GM23338 (cell line): ENCODE measurements at regions not wholly inside any gene's neighbourhood (a gene's known extent, or its start where the extent isn't known, plus 50 kb on each side); places are given as distances from the start of the nearest gene placed in this dataset.

Source experiments
- CREB1 ChIP-seq: fragments of 250-450 bp; sonication (Bioruptor Pico); IDR thresholded peaks from 2 replicates; pipeline ENCODE4 v1.5.0; 2020; ENCODE audit warnings: low read depth, mild to moderate bottlenecking, moderate library complexity
- CTCF ChIP-seq, 2 experiments: fragments of 200-600 bp in 1 of 2; sonication (generic) in 1 of 2; conservative IDR thresholded peaks; 2 replicates each; pipeline versions ENCODE4 v1.5.1 to v1.6.1; 2016 to 2017; ENCODE audit warnings: antibody characterized with exemption in 2 of 2, low read depth in 2 of 2, mild to moderate bottlenecking in 2 of 2, moderate library complexity in 1 of 2
- ETS1 ChIP-seq: IDR thresholded peaks from 2 replicates; pipeline ENCODE4 v1.6.1; 2016; ENCODE audit warnings: antibody characterized with exemption
- EZH2 ChIP-seq: fragments of 200-600 bp; sonication (generic); IDR thresholded peaks from one replicate; pipeline ENCODE4 v1.8.0; 2017; ENCODE audit warnings: antibody characterized with exemption, mild to moderate bottlenecking, low read depth; ENCODE audit not compliant: unreplicated experiment
- EZH2phosphoT487 ChIP-seq: fragments of 200-600 bp; sonication (generic); IDR thresholded peaks from one replicate; pipeline ENCODE4 v1.8.1; 2018; ENCODE audit warnings: antibody characterized with exemption; ENCODE audit not compliant: unreplicated experiment
- JUNB ChIP-seq: IDR thresholded peaks from one replicate; pipeline ENCODE4 v1.6.1; 2016; ENCODE audit warnings: antibody characterized with exemption; ENCODE audit not compliant: unreplicated experiment
- NANOG ChIP-seq: IDR thresholded peaks from 2 replicates; pipeline ENCODE4 v1.6.1; 2016; ENCODE audit warnings: antibody characterized with exemption, borderline replicate concordance
- POLR2AphosphoS5 ChIP-seq: IDR thresholded peaks from 2 replicates; pipeline ENCODE4 v1.6.1; 2016; ENCODE audit warnings: antibody characterized with exemption, low read depth
- REST ChIP-seq: IDR thresholded peaks from one replicate; pipeline ENCODE4 v1.6.1; 2018; ENCODE audit warnings: antibody characterized with exemption; ENCODE audit not compliant: unreplicated experiment
- STAT1 ChIP-seq: IDR thresholded peaks from one replicate; pipeline ENCODE4 v1.6.1; 2016; ENCODE audit warnings: antibody characterized with exemption; ENCODE audit not compliant: unreplicated experiment
- ZNF114 ChIP-seq: fragments of 250-450 bp; sonication (Bioruptor Pico); IDR thresholded peaks from 2 replicates; pipeline ENCODE4 v1.5.0; 2020; ENCODE audit warnings: mild to moderate bottlenecking, moderate library complexity
- ZNF331 ChIP-seq: fragments of 250-450 bp; sonication (Bioruptor Pico); IDR thresholded peaks from 2 replicates; pipeline ENCODE4 v1.5.0; 2020; ENCODE audit warnings: low read depth, mild to moderate bottlenecking, moderate library complexity
- TF ChIP-seq, protein P1 (sequence below): fragments of 250-450 bp; sonication (Bioruptor Pico); IDR thresholded peaks from 2 replicates; pipeline ENCODE4 v1.5.0; 2020; ENCODE audit warnings: mild to moderate bottlenecking, moderate library complexity

DNA sequence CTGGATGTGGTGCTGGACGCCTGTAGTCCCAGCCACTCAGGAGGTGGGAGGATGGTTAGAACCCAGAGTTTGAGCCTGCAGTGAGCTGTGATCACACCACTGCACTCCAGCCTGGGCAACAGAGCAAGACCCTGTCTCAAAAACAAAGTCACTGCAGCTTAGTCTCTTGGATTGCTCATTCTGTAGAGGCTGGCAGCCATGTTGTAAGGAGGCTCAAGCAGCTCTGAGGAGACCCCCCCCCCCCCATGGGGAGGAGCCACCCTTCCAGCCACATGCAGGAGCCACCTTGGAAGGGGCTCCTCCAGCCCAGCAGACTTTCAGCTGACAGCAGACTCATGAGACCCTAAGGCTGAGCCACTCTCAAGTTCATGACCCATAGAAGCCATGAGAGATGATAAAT, 68.4 kb downstream of the FOXL3 start:
- TF ChIP-seq EZH2 (no peak), CTCF (conservative IDR thresholded peaks at IDR 0.05; ENCODE audit: low read depth in 2 of 2) (no peak), EZH2phosphoT487 (no peak), POLR2AphosphoS5 (no peak), STAT1 (no peak), REST (no peak), ZNF331 (no peak), JUNB (no peak), ZNF114 (no peak), CREB1 (CRISPR knock-in tag) (no peak), NANOG (no peak), ETS1 (no peak)
- TF ChIP-seq, protein P1, sequence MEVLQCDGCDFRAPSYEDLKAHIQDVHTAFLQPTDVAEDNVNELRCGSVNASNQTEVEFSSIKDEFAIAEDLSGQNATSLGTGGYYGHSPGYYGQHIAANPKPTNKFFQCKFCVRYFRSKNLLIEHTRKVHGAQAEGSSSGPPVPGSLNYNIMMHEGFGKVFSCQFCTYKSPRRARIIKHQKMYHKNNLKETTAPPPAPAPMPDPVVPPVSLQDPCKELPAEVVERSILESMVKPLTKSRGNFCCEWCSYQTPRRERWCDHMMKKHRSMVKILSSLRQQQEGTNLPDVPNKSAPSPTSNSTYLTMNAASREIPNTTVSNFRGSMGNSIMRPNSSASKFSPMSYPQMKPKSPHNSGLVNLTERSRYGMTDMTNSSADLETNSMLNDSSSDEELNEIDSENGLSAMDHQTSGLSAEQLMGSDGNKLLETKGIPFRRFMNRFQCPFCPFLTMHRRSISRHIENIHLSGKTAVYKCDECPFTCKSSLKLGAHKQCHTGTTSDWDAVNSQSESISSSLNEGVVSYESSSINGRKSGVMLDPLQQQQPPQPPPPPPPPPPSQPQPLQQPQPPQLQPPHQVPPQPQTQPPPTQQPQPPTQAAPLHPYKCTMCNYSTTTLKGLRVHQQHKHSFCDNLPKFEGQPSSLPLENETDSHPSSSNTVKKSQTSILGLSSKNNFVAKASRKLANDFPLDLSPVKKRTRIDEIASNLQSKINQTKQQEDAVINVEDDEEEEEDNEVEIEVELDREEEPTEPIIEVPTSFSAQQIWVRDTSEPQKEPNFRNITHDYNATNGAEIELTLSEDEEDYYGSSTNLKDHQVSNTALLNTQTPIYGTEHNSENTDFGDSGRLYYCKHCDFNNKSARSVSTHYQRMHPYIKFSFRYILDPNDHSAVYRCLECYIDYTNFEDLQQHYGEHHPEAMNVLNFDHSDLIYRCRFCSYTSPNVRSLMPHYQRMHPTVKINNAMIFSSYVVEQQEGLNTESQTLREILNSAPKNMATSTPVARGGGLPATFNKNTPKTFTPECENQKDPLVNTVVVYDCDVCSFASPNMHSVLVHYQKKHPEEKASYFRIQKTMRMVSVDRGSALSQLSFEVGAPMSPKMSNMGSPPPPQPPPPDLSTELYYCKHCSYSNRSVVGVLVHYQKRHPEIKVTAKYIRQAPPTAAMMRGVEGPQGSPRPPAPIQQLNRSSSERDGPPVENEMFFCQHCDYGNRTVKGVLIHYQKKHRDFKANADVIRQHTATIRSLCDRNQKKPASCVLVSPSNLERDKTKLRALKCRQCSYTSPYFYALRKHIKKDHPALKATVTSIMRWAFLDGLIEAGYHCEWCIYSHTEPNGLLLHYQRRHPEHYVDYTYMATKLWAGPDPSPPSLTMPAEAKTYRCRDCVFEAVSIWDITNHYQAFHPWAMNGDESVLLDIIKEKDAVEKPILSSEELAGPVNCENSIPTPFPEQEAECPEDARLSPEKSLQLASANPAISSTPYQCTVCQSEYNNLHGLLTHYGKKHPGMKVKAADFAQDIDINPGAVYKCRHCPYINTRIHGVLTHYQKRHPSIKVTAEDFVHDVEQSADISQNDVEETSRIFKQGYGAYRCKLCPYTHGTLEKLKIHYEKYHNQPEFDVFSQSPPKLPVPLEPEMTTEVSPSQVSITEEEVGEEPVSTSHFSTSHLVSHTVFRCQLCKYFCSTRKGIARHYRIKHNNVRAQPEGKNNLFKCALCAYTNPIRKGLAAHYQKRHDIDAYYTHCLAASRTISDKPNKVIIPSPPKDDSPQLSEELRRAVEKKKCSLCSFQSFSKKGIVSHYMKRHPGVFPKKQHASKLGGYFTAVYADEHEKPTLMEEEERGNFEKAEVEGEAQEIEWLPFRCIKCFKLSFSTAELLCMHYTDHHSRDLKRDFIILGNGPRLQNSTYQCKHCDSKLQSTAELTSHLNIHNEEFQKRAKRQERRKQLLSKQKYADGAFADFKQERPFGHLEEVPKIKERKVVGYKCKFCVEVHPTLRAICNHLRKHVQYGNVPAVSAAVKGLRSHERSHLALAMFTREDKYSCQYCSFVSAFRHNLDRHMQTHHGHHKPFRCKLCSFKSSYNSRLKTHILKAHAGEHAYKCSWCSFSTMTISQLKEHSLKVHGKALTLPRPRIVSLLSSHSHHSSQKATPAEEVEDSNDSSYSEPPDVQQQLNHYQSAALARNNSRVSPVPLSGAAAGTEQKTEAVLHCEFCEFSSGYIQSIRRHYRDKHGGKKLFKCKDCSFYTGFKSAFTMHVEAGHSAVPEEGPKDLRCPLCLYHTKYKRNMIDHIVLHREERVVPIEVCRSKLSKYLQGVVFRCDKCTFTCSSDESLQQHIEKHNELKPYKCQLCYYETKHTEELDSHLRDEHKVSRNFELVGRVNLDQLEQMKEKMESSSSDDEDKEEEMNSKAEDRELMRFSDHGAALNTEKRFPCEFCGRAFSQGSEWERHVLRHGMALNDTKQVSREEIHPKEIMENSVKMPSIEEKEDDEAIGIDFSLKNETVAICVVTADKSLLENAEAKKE (CRISPR knock-in tag): no peak
